HCT116 (cell line): ENCODE measurements at regions not wholly inside any gene's neighbourhood (a gene's known extent, or its start where the extent isn't known, plus 50 kb on each side); places are given as distances from the start of the nearest gene placed in this dataset.
"Not testable (repeated sequence)": the region's sequence is repeated elsewhere in the genome, so short reads cannot be mapped to it uniquely, and the experiment has no call there.

ENCODE experiments used
- ATF3 ChIP-seq: IDR thresholded peaks from 2 replicates; pipeline ENCODE4 v1.6.1; 2012
- CEBPB ChIP-seq: IDR thresholded peaks from 2 replicates; pipeline ENCODE4 v1.6.1; 2012; ENCODE audit warnings: low read depth
- EZH2 ChIP-seq: fragments of 200-600 bp; sonication (generic); IDR thresholded peaks from 2 replicates; pipeline ENCODE4 v1.6.1; 2017; ENCODE audit warnings: antibody characterized with exemption, mixed run types
- EZH2phosphoT487 ChIP-seq: fragments of 200-600 bp; IDR thresholded peaks from 2 replicates; pipeline ENCODE4 v1.6.1; 2018; ENCODE audit warnings: antibody characterized with exemption, borderline replicate concordance
- POLR2AphosphoS5 ChIP-seq: IDR thresholded peaks from 2 replicates; pipeline ENCODE4 v1.6.1; 2011; ENCODE audit warnings: mild to moderate bottlenecking, low read depth, low read length, moderate library complexity
- TF ChIP-seq, protein P1 (sequence below), 3 experiments: fragments of 200-600 bp in 1 of 3; sonication (generic) in 1 of 3; IDR thresholded peaks in 2 of 3; conservative IDR thresholded peaks in 1 of 3; 2 replicates each; pipeline ENCODE4 v1.5.1; 2012 to 2017; ENCODE audit warnings: low read depth in 2 of 3, low read length in 2 of 3, antibody characterized with exemption in 1 of 3, borderline replicate concordance in 1 of 3, control low read depth in 1 of 3, mild to moderate bottlenecking in 1 of 3, mixed read lengths in 1 of 3, mixed run types in 1 of 3, moderate library complexity in 1 of 3; ENCODE audit not compliant: insufficient read depth in 1 of 3

GRCh38 chr7:65177041-65177440 is 170.6 kb upstream of the ERV3-1 start:
- TF ChIP-seq EZH2phosphoT487, POLR2AphosphoS5, ATF3, CEBPB, EZH2: not testable (repeated sequence)
- TF ChIP-seq, protein P1, sequence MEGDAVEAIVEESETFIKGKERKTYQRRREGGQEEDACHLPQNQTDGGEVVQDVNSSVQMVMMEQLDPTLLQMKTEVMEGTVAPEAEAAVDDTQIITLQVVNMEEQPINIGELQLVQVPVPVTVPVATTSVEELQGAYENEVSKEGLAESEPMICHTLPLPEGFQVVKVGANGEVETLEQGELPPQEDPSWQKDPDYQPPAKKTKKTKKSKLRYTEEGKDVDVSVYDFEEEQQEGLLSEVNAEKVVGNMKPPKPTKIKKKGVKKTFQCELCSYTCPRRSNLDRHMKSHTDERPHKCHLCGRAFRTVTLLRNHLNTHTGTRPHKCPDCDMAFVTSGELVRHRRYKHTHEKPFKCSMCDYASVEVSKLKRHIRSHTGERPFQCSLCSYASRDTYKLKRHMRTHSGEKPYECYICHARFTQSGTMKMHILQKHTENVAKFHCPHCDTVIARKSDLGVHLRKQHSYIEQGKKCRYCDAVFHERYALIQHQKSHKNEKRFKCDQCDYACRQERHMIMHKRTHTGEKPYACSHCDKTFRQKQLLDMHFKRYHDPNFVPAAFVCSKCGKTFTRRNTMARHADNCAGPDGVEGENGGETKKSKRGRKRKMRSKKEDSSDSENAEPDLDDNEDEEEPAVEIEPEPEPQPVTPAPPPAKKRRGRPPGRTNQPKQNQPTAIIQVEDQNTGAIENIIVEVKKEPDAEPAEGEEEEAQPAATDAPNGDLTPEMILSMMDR (IDR thresholded peaks at IDR 0.05 in 2 of 3, conservative IDR thresholded peaks at IDR 0.05 in 1 of 3; ENCODE audit: borderline replicate concordance in 1 of 3, insufficient read depth in 1 of 3, low read depth in 2 of 3, low read length in 2 of 3) = not testable (repeated sequence)
